GM19452 (cell line): ENCODE measurements at regions not wholly inside any gene's neighbourhood (a gene's known extent, or its start where the extent isn't known, plus 50 kb on each side); places are given as distances from the start of the nearest gene placed in this dataset.

ENCODE experiments used
- ATAC-seq: cut with Tn5 transposase; IDR thresholded peaks from one replicate; pipeline ENCODE4 v1.9.1; 2021; ENCODE audit not compliant: unreplicated experiment

DNA sequence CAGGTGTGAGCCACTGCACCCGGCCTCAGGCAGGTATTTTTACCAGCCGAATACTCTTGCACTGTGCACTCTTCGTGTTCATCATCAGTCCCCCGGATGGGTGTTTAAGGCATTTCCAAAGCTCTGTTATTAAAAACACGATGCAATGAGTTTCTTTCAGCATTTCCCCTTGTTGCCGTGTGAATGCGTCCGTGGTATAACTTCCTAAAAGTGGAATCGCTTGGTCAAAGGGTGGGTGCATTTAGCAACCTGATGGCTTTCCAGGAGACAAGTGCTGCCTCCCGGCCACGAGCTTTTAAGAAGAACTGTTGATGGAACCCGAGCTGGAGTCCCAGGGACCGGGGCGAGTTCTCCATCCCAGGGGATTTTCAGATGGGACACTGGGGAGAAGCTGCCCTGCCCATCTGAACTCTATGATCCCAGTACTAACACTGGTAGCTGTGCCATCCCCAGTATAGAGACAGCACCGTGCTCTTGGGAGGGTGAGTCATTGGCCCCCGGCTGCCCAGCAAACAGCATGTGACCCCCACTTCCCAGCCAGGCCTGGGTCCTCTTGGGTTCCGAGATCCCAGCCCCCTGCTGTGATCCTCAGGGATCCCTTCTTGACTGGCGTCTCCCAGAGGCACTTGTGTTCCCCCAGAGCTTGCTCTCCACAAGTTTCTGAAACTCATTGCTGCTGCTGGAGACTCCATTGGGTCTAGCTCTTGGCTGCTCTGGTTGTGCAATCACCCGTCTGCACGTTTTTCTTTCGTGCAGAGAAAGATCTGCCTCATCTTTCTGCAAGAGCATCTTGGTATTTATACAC, 169.5 kb upstream of the IER5L start:
- ATAC-seq = no peak

DNA sequence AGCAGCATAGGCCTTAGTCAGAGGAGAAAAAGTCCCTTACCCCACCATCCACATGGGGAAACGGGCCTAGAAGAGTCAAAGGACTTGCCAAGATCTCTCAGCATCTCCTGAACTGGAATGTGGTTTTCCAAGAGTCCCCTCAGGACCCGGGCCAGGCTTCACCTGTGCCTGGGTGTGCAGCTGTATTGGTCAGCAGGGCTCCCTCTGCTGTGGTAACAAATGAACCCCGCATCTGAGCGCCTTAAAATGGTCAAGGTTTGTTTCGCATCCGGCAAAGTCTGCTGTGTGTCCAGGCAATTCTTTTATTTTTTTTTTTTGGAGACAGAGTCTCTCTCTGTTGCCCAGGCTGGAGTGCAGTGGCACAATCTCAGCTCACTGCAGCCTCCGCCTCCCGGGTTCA, 168.0 kb upstream of the IER5L start:
- no peak for ATAC-seq

DNA sequence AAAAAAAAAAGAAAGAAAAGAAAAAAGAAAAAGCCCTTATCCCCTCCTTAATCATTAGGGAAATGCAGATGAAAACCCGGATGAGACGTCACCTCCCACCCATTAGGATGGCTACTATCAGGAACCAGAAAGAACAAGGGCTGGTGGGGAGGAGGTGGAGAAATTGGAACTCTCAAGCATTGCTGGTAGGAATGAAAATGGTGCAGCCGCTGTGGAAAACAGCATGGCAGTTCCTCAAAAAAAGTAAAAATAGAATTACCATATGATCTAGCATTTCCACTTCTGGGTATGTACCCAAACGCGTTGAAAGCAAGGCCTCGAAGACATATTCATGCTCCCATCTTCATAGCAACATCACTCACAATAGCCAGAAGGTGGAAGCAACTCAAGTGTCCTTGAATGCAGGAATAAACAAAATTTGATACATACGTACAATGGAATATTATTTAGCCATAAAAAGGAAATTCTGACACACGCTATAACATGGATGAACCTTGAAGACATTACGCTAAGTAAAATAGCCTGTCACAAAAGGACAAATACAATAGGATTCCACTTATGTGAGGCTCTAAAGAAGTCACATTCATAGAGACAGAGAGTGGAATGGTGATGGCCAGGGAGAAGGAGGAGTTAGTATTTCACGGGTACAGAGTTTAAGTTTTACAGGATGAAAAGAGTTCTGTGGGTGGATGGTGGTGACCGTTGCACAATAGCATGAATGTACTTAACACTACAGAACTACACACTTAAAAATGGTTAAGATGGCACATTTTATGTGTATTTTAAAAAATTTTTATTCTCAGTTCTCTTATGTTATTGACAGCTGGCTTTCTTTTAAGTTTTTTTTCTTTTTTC, 166.8 kb upstream of the IER5L start:
- no peak for ATAC-seq

DNA sequence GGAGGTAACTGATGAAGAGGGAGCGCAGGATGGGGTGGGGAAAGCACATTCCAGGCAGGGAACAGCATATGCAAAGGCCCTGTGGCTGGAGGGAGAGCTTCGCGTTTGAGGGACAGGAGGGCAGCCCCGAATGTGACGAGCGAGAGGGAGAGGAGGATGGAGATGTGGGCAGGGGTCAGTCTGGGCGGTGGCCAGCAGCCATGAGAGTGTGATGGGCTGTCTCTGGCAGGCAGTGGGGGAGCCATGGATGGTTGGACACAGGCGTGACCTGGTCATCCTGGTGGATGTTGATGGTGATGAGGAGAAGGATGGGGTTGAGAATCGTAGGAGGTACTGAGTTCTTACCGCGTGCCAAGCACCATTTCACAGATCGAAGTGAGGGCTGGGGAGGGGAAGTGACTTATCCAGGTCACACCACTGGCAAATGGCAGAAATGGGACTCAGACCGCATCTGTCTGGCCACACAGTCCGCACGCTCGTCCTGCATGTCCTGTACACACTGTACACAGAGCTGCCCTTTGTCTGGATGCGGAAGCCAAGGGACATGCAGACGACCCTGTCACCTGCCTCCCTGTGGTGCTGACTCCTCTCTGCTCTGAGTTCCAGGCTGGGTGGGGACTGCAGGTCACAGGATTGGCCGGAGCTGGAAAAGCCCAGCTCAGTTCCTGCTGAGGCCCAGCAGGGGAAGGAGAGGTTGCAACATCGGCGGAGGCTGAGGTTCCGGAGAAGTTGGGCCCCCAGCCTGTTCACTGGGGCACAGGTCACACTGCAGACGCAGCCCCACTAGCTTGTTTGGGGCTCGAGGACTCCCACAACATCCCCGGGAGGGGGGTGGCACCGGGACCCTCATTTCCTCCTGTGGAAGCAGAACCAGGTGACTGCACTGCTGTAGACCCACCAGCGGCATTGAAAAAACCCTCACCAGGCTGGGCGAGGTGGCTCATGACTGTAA, 165.6 kb upstream of the IER5L start:
- ATAC-seq = no peak

DNA sequence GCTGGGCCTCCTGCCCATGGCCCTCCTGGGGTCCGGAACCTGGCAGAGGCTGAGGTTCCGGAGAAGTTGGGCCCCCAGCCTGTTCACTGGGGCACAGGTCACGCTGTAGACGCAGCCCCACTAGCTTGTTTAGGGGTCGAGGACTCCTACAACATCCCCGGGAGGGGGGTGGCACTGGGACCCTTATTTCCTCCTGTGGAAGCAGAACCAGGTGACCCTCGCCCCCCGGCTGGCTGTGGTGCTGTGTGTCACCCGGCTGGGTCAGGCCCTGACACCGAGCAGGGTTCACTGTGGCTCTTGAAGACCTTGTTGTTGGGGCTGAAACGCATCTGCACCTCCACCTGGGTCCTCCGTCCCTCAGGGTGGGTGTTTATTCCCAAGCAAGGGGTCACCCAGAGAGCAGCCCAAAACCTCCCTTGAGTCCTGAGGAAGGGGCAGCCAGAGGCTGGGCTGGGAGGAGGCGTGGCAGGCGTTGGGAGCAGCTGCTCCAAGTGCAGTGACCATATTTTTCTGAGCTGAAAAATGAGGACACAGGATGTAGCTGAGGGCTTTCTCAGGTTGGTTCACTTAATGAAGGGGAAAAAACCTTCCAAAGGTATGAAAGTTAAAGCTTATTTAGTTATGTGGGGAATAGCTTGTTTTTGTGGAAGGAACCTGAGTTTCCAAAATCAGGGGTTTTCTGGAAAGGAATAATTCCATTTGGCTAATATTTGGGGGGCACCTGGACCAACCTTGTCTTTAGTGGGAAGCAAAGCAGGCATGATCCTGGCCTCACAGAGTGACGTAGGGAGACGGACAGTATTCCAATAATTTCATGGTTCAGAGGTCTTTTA, 164.7 kb upstream of the IER5L start:
- no peak for ATAC-seq

DNA sequence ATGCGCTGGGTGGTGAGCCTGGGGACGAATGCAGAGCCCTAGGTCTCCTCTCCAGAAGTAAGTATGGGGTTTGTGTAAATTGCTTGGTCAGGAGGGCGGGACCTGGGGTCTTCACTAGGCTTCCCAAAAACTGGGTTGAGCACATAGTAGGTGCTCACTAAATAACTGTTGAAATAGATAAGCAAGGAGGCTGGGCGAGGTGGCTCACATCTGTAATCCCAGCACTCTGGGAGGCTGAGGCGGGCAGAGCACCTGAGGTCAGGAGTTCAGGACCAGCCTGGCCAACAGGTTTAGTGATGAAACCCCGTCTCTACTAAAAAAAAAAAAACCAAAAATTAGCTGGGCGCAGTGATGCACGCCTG, 163.9 kb upstream of the IER5L start:
- ATAC-seq = no peak

DNA sequence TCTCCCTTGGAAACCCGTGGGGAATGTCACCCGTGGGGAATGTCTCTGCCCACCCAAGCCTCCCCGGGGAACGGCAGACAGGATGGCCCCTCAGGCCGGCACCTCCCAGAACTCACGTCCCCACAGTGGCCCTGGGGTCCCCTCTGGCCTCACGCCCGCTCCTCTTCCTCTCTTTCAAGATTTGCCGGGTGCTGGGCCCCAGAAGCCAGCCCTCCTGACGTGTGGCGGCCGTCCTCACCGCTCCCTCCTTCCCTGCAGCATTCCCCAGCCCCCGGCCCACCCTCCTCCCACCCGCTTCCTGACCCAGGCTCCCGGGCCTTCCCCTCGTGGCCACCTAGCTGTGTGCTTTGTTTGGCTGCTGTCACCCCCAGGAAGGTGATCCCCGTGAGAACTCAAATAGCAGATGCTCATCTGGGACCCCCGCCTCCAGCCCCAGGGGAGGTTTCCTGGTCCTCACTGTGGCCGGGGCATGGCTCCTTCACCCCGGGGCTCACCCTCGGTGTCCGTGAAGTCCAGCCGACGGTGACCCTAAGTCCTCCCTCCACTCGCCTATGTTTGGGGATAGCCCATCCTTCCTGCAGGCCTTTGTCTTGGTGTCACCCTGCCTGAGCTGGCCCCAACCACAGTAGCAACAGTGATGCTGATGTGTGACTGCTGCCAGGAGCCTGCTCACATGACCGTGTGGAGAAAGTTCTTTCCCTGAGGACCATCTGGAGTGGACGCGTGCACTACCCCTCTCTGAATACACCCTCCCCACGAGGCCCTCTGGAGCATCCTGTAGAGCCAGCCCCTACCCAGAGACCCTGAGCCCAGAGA, 163.3 kb upstream of the IER5L start:
- ATAC-seq = no peak

DNA sequence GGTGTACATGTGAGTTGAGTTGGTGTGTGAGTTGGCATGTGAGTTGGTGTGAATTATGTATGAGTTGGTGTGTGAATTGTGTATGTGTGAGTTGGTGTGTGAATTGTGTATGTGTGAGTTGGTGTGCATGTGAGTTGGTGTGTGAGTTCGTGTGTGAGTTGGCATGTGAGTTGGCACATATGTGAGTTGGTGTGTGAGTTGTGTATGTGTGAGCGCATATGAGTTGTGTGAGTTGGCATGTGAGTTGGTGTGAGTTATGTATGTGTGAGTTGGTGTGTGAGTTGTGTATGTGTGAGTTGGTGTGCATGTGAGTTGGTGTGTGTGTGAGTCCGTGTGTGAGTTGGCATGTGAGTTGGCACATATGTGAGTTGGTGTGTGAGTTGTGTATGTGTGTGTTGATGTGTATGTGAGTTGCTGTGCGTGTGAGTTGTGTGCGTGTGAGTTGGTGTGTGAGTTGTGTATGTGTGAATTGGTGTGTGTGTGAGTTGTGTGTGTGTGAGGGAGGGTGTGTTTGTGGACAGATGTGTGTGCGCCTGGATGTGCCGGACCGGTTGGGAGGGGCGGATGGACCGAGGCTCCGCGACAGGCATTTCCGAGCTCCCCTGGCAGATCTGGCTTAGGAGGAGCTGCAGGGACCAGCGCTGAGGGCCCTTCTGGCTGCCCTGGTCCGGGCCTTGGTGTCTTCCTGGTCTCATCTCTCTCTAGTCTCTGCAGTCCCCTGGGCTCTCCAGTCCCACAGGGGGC, 162.5 kb upstream of the IER5L start:
- no peak for ATAC-seq

DNA sequence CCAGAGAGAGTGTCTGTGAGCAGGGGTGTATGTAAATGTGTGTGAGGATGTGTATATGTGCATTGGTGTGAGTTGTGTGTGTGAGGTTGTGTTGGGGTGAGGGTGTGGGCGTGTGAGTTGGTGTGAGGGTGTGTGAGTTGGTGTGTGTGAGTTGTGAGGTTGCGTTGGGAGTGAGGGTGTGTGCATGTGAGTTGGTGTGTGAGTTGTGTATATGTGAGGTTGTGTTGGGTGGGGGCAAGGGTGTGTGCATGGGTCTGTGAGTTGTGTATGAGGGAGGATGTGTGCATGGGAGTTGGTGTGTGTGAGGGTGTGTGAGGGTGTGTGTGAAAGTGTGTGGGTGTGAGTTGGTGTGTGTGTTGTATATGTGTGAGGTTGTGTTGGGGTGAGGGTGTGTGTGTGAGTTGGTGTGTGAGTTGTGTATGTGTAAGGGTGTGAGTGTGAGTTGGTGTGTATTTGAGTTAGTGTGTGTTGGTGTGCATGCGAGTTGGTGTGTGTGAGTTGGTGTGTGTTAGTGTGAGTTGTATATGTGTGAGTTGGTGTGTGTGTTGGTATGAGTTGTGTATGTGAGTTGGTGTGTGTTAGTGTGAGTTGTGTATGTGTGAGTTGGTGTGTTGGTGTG, 161.6 kb upstream of the IER5L start:
- no peak for ATAC-seq

DNA sequence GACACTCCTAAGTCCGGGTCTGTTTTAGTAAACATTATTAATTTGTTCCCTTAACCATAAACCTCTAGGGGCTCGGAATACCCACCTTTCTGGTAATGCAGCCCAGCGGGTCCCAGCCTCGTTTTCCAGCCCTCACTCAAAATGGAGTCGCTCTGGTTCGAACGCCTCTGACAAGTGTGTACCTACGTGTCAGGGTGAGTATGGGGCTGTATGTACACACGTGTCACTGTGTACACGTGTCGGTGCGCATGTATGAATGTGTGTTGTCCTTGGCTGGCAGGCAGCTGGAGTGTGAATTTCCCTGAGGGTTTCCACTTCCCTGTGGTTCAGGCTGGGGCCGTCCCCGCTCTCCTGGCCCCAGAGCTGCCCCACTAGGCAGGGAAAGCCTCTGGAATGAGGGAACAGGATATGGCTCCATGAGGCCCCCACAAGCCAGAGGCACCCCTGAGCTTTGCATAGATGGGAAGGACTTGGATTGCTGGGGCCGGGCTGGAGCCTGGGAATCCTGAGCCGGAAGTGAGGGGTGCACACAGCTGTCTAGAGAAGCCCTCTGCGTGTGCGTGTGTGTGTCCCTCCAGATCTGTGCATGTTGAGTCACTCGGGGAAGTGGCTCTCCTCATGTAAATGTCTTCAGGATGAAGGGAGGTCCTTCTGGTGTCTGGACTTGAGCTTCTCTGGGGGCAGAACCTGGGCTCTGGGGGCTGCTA, 160.8 kb upstream of the IER5L start:
- ATAC-seq = no peak

DNA sequence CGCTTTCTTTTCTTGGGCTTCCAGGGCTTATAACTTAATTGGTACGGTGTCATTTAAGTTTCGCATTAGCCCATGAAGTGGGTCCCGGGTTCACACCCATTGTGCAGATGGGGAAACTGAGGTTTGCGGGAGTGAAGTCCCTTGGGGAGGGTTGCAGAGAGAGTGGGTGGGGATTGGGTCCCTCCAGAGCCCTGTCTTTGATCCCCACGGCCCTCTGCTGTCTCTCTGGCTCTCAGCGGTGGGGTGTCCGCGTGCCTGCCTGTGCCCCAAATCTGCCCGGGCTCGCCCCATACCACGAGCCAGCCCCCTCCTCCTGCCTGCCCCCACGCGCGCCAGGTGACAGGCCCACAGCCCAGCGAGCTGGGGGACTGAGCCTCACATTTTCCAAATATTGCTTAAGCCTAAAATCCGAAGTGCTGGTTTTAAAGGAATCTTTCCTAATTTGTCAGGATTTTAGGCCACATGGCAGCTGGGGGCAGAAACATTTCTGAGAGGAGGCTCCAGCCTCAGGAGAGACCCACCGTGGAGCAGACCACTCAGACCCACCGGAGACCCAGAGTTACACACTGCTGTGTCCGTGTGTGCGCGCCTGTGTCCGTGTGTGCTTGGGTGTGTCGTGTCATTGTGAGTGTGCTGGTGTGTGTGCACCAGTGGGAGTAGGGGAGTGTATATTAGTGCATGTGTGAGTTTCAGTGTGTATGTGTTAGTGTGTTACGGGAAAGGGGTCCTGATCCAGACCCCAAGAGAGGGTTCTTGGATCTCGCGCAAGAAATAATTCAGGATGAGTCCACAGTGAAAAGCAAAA, 159.5 kb upstream of the IER5L start:
- no peak for ATAC-seq

DNA sequence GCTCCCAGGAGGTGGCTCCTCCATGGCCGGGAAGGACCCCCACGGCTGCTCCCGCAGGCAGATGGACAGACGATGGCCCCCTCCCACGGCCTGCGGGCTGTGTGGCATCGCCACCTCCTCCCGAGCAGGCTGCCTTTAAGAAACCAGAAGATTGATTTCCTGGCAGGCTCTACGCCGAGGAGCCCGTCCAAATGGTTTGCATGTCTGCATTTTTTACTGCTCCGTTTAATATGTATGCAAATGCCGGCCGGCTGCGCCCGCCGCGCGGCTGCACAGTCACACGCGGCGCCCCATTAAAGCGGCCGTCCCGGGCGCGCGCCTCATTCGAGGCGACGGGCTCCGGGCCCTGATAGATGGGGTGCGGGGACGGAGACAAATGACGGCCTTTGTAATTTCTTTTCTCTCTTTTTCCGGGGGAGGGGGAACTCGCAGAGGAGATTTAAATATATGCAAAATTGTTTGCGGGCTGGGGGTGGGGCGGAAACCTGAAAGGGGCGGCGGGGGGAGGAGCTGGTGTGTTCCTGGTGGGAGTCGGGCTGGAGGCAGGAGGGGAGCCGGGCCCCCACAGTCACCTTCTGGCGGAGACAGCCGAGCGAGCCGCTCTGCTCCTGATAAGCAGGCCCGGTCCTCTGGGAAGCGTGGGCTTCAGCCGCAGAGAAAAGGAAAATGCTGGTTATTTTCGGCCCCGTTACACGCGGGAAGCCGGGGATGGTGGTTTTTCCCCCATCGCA, 158.7 kb upstream of the IER5L start:
- ATAC-seq = no peak

DNA sequence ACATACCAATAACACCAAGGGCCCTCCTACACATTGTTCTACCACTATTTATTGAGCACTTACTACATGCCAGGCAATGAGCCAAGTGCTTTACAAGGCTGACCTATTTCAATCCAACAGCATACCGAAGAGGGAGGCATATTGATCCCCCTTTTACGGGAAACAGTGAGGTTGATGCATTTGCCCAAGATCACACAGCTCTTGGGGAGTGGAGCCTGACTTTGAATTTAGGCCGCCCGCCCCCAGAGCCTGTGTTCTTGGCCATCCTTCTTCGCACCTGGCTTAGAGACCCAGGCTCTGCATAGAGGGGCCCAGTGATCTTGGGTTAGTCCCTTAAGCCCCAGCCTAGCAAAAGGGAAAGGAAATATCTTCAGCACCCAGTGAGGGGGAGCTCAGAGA, 158.1 kb upstream of the IER5L start:
- no peak for ATAC-seq

DNA sequence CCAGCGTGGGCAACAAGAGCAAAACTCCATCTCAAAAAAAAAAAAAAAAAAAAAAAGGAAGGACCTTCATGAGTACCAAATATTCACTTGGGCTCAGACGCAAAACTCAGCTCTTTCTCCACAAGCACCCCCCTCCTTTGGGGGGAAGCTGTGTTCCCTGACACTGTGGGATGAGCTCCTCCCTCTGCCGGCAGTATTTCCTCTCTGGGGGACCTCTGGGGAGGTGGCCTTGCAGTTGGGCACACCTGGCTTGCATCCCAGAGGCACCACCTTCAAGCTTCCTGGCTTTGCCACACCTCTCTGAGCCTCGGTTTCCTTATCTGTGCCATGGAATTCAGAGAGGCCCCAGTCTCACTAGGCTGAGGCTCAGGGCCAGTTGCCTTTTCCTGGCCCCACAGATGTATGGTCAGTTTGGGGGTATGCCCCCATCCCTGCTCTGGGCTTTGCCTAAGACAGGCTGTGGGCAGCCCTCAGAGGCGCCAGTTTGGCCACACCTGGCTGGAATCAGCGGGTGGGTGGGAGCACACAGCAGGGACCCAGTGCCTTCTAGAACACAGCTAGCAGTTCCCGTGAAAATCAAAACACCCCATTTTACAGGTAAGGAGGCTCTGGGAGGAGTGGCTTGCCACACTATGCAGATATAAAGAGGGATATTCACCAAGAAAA, 157.5 kb upstream of the IER5L start:
- ATAC-seq = no peak

DNA sequence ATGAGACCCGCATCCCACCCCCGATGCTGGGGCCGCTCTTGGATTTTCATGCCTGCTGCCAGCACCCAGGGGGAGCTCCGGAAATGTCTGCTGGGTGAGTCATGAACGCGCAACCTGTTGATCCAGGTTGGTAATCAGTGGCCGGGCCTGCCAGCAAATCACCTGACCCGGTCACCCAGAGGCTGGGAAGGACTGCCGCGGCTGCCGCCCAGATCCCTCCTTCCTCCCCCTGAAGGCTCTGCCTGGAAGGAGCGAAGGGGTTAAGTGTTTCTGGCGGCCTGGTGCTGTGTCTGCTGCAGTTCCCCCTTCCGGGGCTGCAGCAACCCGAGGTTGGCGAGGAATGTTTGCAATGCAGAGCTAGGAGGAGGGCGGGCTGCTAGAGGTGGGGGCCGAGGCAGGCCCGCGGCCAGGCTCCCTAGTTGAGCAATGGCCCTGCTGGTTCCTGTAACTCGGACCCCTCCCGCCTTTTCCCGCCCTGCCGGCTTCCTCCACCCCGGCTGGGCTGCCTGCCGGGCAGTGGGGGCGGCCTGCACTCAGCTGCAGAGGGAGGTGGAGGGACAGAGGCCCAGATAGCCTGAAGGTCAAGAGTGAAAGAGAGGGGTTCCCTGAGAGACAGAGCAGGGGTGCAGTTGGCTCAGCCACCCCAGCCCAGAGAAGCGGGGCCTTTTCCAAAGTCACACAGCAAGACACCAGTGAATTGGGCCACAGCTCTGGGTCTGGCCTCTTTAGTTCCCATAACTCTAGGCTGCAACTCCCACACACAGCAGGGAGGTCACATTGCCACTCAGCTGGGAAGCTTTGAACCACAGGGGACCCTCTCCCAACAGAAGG, 156.3 kb upstream of the IER5L start:
- ATAC-seq = no peak
